ENCODE measurements at regions not wholly inside any gene's neighbourhood (a gene's known extent, or its start where the extent isn't known, plus 50 kb on each side); places are given as distances from the start of the nearest gene placed in this dataset.

GRCh38 chr11:109946322-109946846 lies 146.8 kb upstream of the ZC3H12C start (continued):
- TF ChIP-seq SPI1 (IDR thresholded peaks at IDR 0.05; ENCODE audit: borderline replicate concordance, insufficient read depth, low read depth, low read length), result peak; percentile 75
- TF ChIP-seq HDGF (IDR thresholded peaks at IDR 0.05), result no peak
- TF ChIP-seq ZBTB33 (IDR thresholded peaks at IDR 0.05), result no peak; the same call in 1 of the 2 replicates
- TF ChIP-seq EP300 (IDR thresholded peaks at IDR 0.05; ENCODE audit: borderline replicate concordance in 1 of 2, control insufficient read depth in 1 of 2, low read depth in 2 of 2, low read length in 2 of 2), result no peak
- TF ChIP-seq MLLT1 (IDR thresholded peaks at IDR 0.05), result peak; percentile 88
- peak; percentile 79 for TF ChIP-seq YY1 (IDR thresholded peaks at IDR 0.05; ENCODE audit: low read depth, low read length)
- TF ChIP-seq BHLHE40 (IDR thresholded peaks at IDR 0.05; ENCODE audit: borderline replicate concordance in 1 of 2, low read depth in 2 of 2, low read length in 1 of 2), result peak; percentile 10 to 48; a peak in 1 of 4 replicates
- TF ChIP-seq CEBPZ (IDR thresholded peaks at IDR 0.05; ENCODE audit: low read depth, low read length), result no peak
- TF ChIP-seq BMI1 (IDR thresholded peaks at IDR 0.05; ENCODE audit: borderline replicate concordance), result no peak
- TF ChIP-seq IRF5 (IDR thresholded peaks at IDR 0.05; ENCODE audit: borderline replicate concordance), result no peak
- no peak for TF ChIP-seq BCLAF1 (IDR thresholded peaks at IDR 0.05)
- TF ChIP-seq, protein P1, sequence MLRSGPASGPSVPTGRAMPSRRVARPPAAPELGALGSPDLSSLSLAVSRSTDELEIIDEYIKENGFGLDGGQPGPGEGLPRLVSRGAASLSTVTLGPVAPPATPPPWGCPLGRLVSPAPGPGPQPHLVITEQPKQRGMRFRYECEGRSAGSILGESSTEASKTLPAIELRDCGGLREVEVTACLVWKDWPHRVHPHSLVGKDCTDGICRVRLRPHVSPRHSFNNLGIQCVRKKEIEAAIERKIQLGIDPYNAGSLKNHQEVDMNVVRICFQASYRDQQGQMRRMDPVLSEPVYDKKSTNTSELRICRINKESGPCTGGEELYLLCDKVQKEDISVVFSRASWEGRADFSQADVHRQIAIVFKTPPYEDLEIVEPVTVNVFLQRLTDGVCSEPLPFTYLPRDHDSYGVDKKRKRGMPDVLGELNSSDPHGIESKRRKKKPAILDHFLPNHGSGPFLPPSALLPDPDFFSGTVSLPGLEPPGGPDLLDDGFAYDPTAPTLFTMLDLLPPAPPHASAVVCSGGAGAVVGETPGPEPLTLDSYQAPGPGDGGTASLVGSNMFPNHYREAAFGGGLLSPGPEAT (IDR thresholded peaks at IDR 0.05; ENCODE audit: low read depth), result peak; percentile 40; the same call in 1 of the 2 replicates
- TF ChIP-seq POLR2AphosphoS5 (IDR thresholded peaks at IDR 0.05; ENCODE audit: low read length), result peak; percentile 90
- no peak for TF ChIP-seq BACH1 (IDR thresholded peaks at IDR 0.05; ENCODE audit: borderline replicate concordance)
- TF ChIP-seq HCFC1 (IDR thresholded peaks at IDR 0.05; ENCODE audit: low read length), result 0 out of 2 replicates have a peak, but pooled peaks have one; percentile 28
- no peak for TF ChIP-seq ZBED1 (IDR thresholded peaks at IDR 0.05; ENCODE audit: borderline replicate concordance)
- peak; percentile 88 for TF ChIP-seq CREB1 (IDR thresholded peaks at IDR 0.05; ENCODE audit: low read depth)
